Fibroblast of skin of left quadriceps (primary cell): ENCODE measurements at regions not wholly inside any gene's neighbourhood (a gene's known extent, or its start where the extent isn't known, plus 50 kb on each side); places are given as distances from the start of the nearest gene placed in this dataset.
"Not testable (repeated sequence)": the region's sequence is repeated elsewhere in the genome, so short reads cannot be mapped to it uniquely, and the experiment has no call there.

ENCODE experiments used
- DNase-seq, 2 experiments: peaks; one replicate each; pipeline ENCODE4 v3.0.0-alpha.2; 2013; ENCODE audit warnings: low read depth in 2 of 2

- no peak for DNase-seq
Observed at GRCh38 chr18:22043837-22044236, 125.6 kb upstream of the GATA6 start.

- no peak for DNase-seq
Observed at GRCh38 chr18:22044474-22045220, 124.7 kb upstream of the GATA6 start.

GRCh38 chr18:22045221-22045918 lies 124.0 kb upstream of the GATA6 start:
- no peak for DNase-seq

- no peak for DNase-seq
Observed at GRCh38 chr18:22046473-22046872, 122.9 kb upstream of the GATA6 start.

- no peak for DNase-seq
Observed at GRCh38 chr18:22047485-22047884, 121.9 kb upstream of the GATA6 start.

- DNase-seq: no peak
Observed at GRCh38 chr18:22048221-22048620, 121.2 kb upstream of the GATA6 start.

GRCh38 chr18:22048932-22049615 lies 120.3 kb upstream of the GATA6 start:
- no peak for DNase-seq

GRCh38 chr18:22052405-22053105 lies 116.8 kb upstream of the GATA6 start:
- no peak for DNase-seq

- DNase-seq: no peak
Observed at GRCh38 chr18:22055466-22056238, 113.7 kb upstream of the GATA6 start.

GRCh38 chr18:22056950-22057349 lies 112.4 kb upstream of the GATA6 start:
- no peak for DNase-seq

GRCh38 chr18:22057908-22058527 lies 111.4 kb upstream of the GATA6 start:
- no peak for DNase-seq

GRCh38 chr18:22060361-22060760 lies 109.0 kb upstream of the GATA6 start:
- no peak for DNase-seq

- DNase-seq: no peak
Observed at GRCh38 chr18:22063102-22063501, 106.3 kb upstream of the GATA6 start.

GRCh38 chr18:22063672-22064071 lies 105.7 kb upstream of the GATA6 start:
- DNase-seq: no peak

- DNase-seq: no peak
Observed at GRCh38 chr18:22064581-22064980, 104.8 kb upstream of the GATA6 start.

GRCh38 chr18:22065311-22065710 lies 104.1 kb upstream of the GATA6 start:
- no peak for DNase-seq

- DNase-seq: no peak
Observed at GRCh38 chr18:22066083-22066485, 103.3 kb upstream of the GATA6 start.

- no peak for DNase-seq
Observed at GRCh38 chr18:22067109-22067508, 102.3 kb upstream of the GATA6 start.

- DNase-seq: no peak
Observed at GRCh38 chr18:22067682-22068081, 101.7 kb upstream of the GATA6 start.

- not testable (repeated sequence) for DNase-seq
Observed at GRCh38 chr18:22068784-22069183, 100.6 kb upstream of the GATA6 start.

GRCh38 chr18:22069916-22070315 lies 99.5 kb upstream of the GATA6 start:
- no peak for DNase-seq
